NB4 (cell line): ENCODE measurements at regions not wholly inside any gene's neighbourhood (a gene's known extent, or its start where the extent isn't known, plus 50 kb on each side); places are given as distances from the start of the nearest gene placed in this dataset.

Source experiments
- MYC ChIP-seq: IDR thresholded peaks from 2 replicates; pipeline ENCODE4 v1.6.1; 2011; ENCODE audit warnings: low read depth, low read length
- POLR2A ChIP-seq: IDR thresholded peaks from 2 replicates; pipeline ENCODE4 v1.6.1; 2011; ENCODE audit warnings: mild to moderate bottlenecking; ENCODE audit not compliant: insufficient read length; ENCODE audit errors: extremely low read depth
- TF ChIP-seq, protein P1 (sequence below): IDR thresholded peaks from one replicate; pipeline ENCODE4 v1.5.1; 2012; ENCODE audit warnings: low read depth, low read length
- TF ChIP-seq, protein P2 (sequence below): IDR thresholded peaks from 2 replicates; pipeline ENCODE4 v1.6.1; 2011; ENCODE audit warnings: low read depth, low read length

DNA sequence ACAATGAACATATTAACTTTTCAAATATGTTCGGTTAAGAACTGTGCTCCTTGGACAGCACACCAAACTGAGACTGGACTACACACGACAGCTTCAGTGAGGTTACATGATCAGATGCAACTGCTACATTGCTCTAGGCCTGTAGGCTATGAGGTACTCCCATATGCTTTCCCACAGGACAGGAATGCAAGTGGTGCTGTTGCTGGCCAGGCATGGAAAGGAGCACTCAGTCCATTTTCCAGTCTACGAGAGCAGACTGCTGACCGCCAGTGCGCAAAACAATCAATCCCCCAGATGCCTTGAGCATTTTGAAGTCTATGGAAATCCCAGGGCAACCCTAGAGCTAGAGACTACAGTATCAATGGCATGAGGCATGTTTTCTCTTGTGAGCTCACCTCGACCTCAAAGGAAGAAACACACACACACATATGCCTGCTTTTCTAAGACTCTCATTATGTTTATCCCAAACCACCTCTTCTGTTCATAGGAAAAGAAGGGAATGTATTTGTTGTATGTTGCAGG is 70.8 kb upstream of the SPP1 start:
- TF ChIP-seq, protein P1, sequence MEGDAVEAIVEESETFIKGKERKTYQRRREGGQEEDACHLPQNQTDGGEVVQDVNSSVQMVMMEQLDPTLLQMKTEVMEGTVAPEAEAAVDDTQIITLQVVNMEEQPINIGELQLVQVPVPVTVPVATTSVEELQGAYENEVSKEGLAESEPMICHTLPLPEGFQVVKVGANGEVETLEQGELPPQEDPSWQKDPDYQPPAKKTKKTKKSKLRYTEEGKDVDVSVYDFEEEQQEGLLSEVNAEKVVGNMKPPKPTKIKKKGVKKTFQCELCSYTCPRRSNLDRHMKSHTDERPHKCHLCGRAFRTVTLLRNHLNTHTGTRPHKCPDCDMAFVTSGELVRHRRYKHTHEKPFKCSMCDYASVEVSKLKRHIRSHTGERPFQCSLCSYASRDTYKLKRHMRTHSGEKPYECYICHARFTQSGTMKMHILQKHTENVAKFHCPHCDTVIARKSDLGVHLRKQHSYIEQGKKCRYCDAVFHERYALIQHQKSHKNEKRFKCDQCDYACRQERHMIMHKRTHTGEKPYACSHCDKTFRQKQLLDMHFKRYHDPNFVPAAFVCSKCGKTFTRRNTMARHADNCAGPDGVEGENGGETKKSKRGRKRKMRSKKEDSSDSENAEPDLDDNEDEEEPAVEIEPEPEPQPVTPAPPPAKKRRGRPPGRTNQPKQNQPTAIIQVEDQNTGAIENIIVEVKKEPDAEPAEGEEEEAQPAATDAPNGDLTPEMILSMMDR: no peak
- TF ChIP-seq POLR2A: no peak
- TF ChIP-seq, protein P2, sequence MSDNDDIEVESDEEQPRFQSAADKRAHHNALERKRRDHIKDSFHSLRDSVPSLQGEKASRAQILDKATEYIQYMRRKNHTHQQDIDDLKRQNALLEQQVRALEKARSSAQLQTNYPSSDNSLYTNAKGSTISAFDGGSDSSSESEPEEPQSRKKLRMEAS: no peak
- TF ChIP-seq MYC: no peak
